HEK293T (cell line): ENCODE measurements at regions not wholly inside any gene's neighbourhood (a gene's known extent, or its start where the extent isn't known, plus 50 kb on each side); places are given as distances from the start of the nearest gene placed in this dataset.

Experiments used
- CTCF ChIA-PET: fragments of 350-600 bp; formaldehyde crosslinking; extraction: SDS; loops from one replicate; lab custom pipeline; 2021; ENCODE audit warnings: antibody characterized with exemption, inconsistent platforms; lab: Yijun Ruan, JAX
- POLR2A ChIA-PET: fragments of 350-600 bp; formaldehyde crosslinking; extraction: SDS; loops from one replicate; lab custom pipeline; 2020; ENCODE audit warnings: antibody characterized with exemption, inconsistent platforms; lab: Yijun Ruan, JAX
- DNase-seq: peaks from one replicate; pipeline ENCODE4 v3.0.0; 2012; ENCODE audit warnings: mixed read lengths; ENCODE audit errors: extremely low spot score
- ARNT ChIP-seq: fragments of 450-650 bp; IDR thresholded peaks from 2 replicates; pipeline ENCODE4 v1.6.1; 2017; ENCODE audit warnings: mild to moderate bottlenecking
- BHLHE40 ChIP-seq: fragments of 450-650 bp; IDR thresholded peaks from 2 replicates; pipeline ENCODE4 v1.6.1; 2016; ENCODE audit warnings: mild to moderate bottlenecking, moderate library complexity, borderline replicate concordance
- CTBP1 ChIP-seq: fragments of 450-650 bp; IDR thresholded peaks from 2 replicates; pipeline ENCODE4 v1.6.1; 2016; ENCODE audit warnings: borderline replicate concordance
- ELF4 ChIP-seq: fragments of 450-650 bp; IDR thresholded peaks from 2 replicates; pipeline ENCODE4 v1.6.1; 2017; ENCODE audit warnings: antibody characterized with exemption
- FOXA1 ChIP-seq: fragments of 450-650 bp; IDR thresholded peaks from 2 replicates; pipeline ENCODE4 v1.6.1; 2016; ENCODE audit warnings: mild to moderate bottlenecking
- FOXK2 ChIP-seq: fragments of 450-650 bp; IDR thresholded peaks from 2 replicates; pipeline ENCODE4 v1.6.1; 2016; ENCODE audit warnings: mild to moderate bottlenecking
- FOXM1 ChIP-seq: fragments of 450-650 bp; IDR thresholded peaks from 2 replicates; pipeline ENCODE4 v1.6.1; 2017; ENCODE audit warnings: mild to moderate bottlenecking, borderline replicate concordance
- HDGF ChIP-seq: fragments of 450-650 bp; IDR thresholded peaks from 2 replicates; pipeline ENCODE4 v1.6.1; 2017; ENCODE audit warnings: antibody characterized with exemption, borderline replicate concordance
- L3MBTL2 ChIP-seq: fragments of 450-650 bp; conservative IDR thresholded peaks from 2 replicates; pipeline ENCODE4 v1.6.1; 2016; ENCODE audit warnings: mild to moderate bottlenecking
- LEF1 ChIP-seq: fragments of 450-650 bp; IDR thresholded peaks from 2 replicates; pipeline ENCODE4 v1.6.1; 2017; ENCODE audit warnings: mild to moderate bottlenecking, borderline replicate concordance
- NFRKB ChIP-seq: fragments of 450-650 bp; IDR thresholded peaks from 2 replicates; pipeline ENCODE4 v1.6.1; 2016; ENCODE audit warnings: mild to moderate bottlenecking, moderate library complexity
- PKNOX1 ChIP-seq: fragments of 450-650 bp; IDR thresholded peaks from 2 replicates; pipeline ENCODE4 v1.6.1; 2016
- SP1 ChIP-seq: fragments of 450-650 bp; IDR thresholded peaks from 2 replicates; pipeline ENCODE4 v1.6.1; 2017
- SUZ12 ChIP-seq: fragments of 450-650 bp; IDR thresholded peaks from 2 replicates; pipeline ENCODE4 v1.6.1; 2016; ENCODE audit warnings: mild to moderate bottlenecking
- TARDBP ChIP-seq: fragments of 450-650 bp; IDR thresholded peaks from 2 replicates; pipeline ENCODE4 v1.6.1; 2016
- ZNF384 ChIP-seq: fragments of 450-650 bp; IDR thresholded peaks from 2 replicates; pipeline ENCODE4 v1.6.1; 2016

- ChIA-PET CTCF (no interaction called here), POLR2A (no interaction called here)
- no peak for DNase-seq
- no peak for TF ChIP-seq ELF4
- no peak for TF ChIP-seq SP1
- no peak for TF ChIP-seq NFRKB
- no peak for TF ChIP-seq ZNF384
- TF ChIP-seq LEF1 = no peak
Measured at GRCh38 chr5:5905186-5905585, 473.2 kb downstream of the MED10 start.

- CTCF ChIA-PET = no interaction called here
- DNase-seq = no peak
- no peak for TF ChIP-seq SUZ12
- no peak for TF ChIP-seq L3MBTL2
- no peak for TF ChIP-seq ELF4
- TF ChIP-seq HDGF = no peak
- no peak for TF ChIP-seq TARDBP
- POLR2A ChIA-PET = no interaction called here
Measured at GRCh38 chr5:5904113-5904512, 474.2 kb downstream of the MED10 start.

GRCh38 chr5:5902678-5903646, 475.4 kb downstream of the MED10 start:
- ChIA-PET CTCF (no interaction called here), POLR2A (no interaction called here)
- no peak for DNase-seq
- TF ChIP-seq TARDBP (no peak), L3MBTL2 (no peak), SP1 (no peak), ARNT (no peak), FOXK2 (no peak), LEF1 (no peak), SUZ12 (no peak), NFRKB (no peak), FOXA1 (no peak), CTBP1 (no peak), ZNF384 (no peak), BHLHE40 (no peak), PKNOX1 (no peak), ELF4 (no peak), HDGF (no peak), FOXM1 (no peak)

- CTCF ChIA-PET = no interaction called here
- POLR2A ChIA-PET = no interaction called here
- no peak for DNase-seq
- TF ChIP-seq LEF1 (no peak), ZNF384 (no peak), HDGF (no peak), SUZ12 (no peak), SP1 (no peak), BHLHE40 (no peak), ELF4 (no peak), ARNT (no peak), NFRKB (no peak), L3MBTL2 (no peak), FOXK2 (no peak)
Measured at GRCh38 chr5:5900350-5900749, 477.9 kb downstream of the ICE1 start.

- DNase-seq = no peak
- ChIA-PET CTCF (no interaction called here), POLR2A (no interaction called here)
- TF ChIP-seq HDGF (no peak), NFRKB (no peak), L3MBTL2 (no peak), SP1 (no peak), ZNF384 (no peak), CTBP1 (no peak), TARDBP (no peak), PKNOX1 (no peak)
Measured at GRCh38 chr5:5899716-5900115, 477.2 kb downstream of the ICE1 start.

GRCh38 chr5:5888284-5888683, 465.8 kb downstream of the ICE1 start:
- ChIA-PET CTCF (no interaction called here), POLR2A (no interaction called here)
- no peak for TF ChIP-seq L3MBTL2
- TF ChIP-seq ELF4 = no peak
- DNase-seq = no peak

GRCh38 chr5:5887833-5888232, 465.4 kb downstream of the ICE1 start:
- ChIA-PET POLR2A (no interaction called here), CTCF (no interaction called here)
- no peak for TF ChIP-seq ZNF384
- DNase-seq = no peak
